Fibroblast of lung (primary cell): ENCODE measurements at regions not wholly inside any gene's neighbourhood (a gene's known extent, or its start where the extent isn't known, plus 50 kb on each side); places are given as distances from the start of the nearest gene placed in this dataset.

Experiments used
- DNase-seq, 2 donors: peaks; one replicate each; pipeline versions ENCODE4 v3.0.0 to v3.0.0-alpha.2; 2010; ENCODE audit warnings: low read depth in 2 of 2
- H2AFZ ChIP-seq: 2 replicates; pipeline ENCODE4 v1.5.1; 2012; ENCODE audit warnings: low read length, control low read depth, inconsistent platforms
- H3K27ac ChIP-seq: 2 replicates; pipeline ENCODE4 v1.5.1; 2011; ENCODE audit warnings: low read length, control low read depth; ENCODE audit not compliant: insufficient read depth
- H3K27me3 ChIP-seq: 2 replicates; pipeline ENCODE4 v1.5.1; 2011; ENCODE audit warnings: mild to moderate bottlenecking, low read length; ENCODE audit not compliant: control insufficient read depth, insufficient read depth
- H3K36me3 ChIP-seq: 2 replicates; pipeline ENCODE4 v1.5.1; 2011; ENCODE audit warnings: low read length; ENCODE audit not compliant: control insufficient read depth, insufficient read depth
- H3K4me1 ChIP-seq: 2 replicates; pipeline ENCODE4 v1.5.1; 2011; ENCODE audit warnings: low read length; ENCODE audit not compliant: control insufficient read depth, insufficient read depth; ENCODE audit errors: extremely low read depth
- H3K4me2 ChIP-seq: 2 replicates; pipeline ENCODE4 v1.5.1; 2011; ENCODE audit warnings: low read length, control low read depth; ENCODE audit not compliant: insufficient read depth; ENCODE audit errors: extremely low read depth
- H3K4me3 ChIP-seq, 4 experiments: fragments of 200-600 bp in 1 of 4; sonication (generic) in 1 of 4; replicated peaks in 1 of 4; 2 replicates each; pipeline ENCODE4 v1.5.1; 2011 to 2016; ENCODE audit warnings: low read length in 4 of 4, low read depth in 3 of 4, mild to moderate bottlenecking in 3 of 4, control low read depth in 2 of 4, inconsistent platforms in 1 of 4, mixed read lengths in 1 of 4; ENCODE audit not compliant: insufficient read depth in 1 of 4; ENCODE audit errors: control extremely low read depth in 1 of 4
- H3K79me2 ChIP-seq: 2 replicates; pipeline ENCODE4 v1.5.1; 2012; ENCODE audit warnings: mild to moderate bottlenecking, low read length, inconsistent platforms; ENCODE audit not compliant: control insufficient read depth, insufficient read depth
- H3K9ac ChIP-seq: 2 replicates; pipeline ENCODE4 v1.5.1; 2011; ENCODE audit warnings: mild to moderate bottlenecking, low read length, control low read depth; ENCODE audit not compliant: insufficient read depth
- H3K9me3 ChIP-seq: 2 replicates; pipeline ENCODE4 v1.5.1; 2012; ENCODE audit warnings: low read depth, low read length; ENCODE audit not compliant: control insufficient read depth, insufficient read depth
- H4K20me1 ChIP-seq: 2 replicates; pipeline ENCODE4 v1.5.1; 2011; ENCODE audit warnings: low read length; ENCODE audit not compliant: control insufficient read depth, insufficient read depth; ENCODE audit errors: extremely low read depth
- EZH2 ChIP-seq: IDR thresholded peaks from 2 replicates; pipeline ENCODE4 v1.5.1; 2012; ENCODE audit warnings: low read length, control low read depth, mild to moderate bottlenecking; ENCODE audit errors: missing control alignments
- TF ChIP-seq, protein P1 (sequence below), 2 donors: IDR thresholded peaks in 1 of 2; conservative IDR thresholded peaks in 1 of 2; 1 replicate in 1 of 2; 2 replicates in 1 of 2; pipeline ENCODE4 v1.5.1; 2011 to 2012; ENCODE audit warnings: low read length in 2 of 2, control low read depth in 1 of 2, inconsistent platforms in 1 of 2, low read depth in 1 of 2, mild to moderate bottlenecking in 1 of 2

DNA sequence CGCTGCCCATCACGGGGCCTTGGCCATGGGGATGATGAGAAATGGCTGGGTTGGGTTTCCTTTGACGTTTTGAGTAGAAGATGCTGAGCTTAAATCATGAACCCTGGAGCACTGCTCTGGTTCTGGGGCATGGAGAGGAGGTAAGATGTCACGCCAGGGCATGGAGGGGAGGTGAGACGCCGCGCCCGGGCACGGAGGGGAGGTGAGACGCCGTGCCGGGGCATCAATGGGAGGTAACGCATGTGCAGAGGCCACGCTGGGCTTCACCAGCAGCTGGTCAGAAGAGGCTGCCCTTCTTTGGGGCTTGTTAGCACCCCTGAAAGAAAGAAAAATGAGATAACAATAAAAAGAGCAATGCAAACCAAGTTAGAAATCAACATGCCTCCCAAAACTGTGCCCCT, 322.5 kb upstream of the IRX4 start:
- H3K4me3 ChIP-seq = no peak overlapping the region
- no peaks in the 10 kb centered on the region for H4K20me1 ChIP-seq
- H3K27me3 ChIP-seq = no peaks in the 10 kb centered on the region
- no peaks in the 10 kb centered on the region for H3K36me3 ChIP-seq
- no peaks in the 10 kb centered on the region for H3K79me2 ChIP-seq
- no peak overlapping the region for H3K27ac ChIP-seq
- no peak overlapping the region for H3K9ac ChIP-seq
- no peaks in the 10 kb centered on the region for H3K9me3 ChIP-seq
- H3K4me1 ChIP-seq = no peaks in the 10 kb centered on the region
- no peak for DNase-seq
- no peak overlapping the region for H2AFZ ChIP-seq
- H3K4me2 ChIP-seq = no peak overlapping the region
- TF ChIP-seq, protein P1, sequence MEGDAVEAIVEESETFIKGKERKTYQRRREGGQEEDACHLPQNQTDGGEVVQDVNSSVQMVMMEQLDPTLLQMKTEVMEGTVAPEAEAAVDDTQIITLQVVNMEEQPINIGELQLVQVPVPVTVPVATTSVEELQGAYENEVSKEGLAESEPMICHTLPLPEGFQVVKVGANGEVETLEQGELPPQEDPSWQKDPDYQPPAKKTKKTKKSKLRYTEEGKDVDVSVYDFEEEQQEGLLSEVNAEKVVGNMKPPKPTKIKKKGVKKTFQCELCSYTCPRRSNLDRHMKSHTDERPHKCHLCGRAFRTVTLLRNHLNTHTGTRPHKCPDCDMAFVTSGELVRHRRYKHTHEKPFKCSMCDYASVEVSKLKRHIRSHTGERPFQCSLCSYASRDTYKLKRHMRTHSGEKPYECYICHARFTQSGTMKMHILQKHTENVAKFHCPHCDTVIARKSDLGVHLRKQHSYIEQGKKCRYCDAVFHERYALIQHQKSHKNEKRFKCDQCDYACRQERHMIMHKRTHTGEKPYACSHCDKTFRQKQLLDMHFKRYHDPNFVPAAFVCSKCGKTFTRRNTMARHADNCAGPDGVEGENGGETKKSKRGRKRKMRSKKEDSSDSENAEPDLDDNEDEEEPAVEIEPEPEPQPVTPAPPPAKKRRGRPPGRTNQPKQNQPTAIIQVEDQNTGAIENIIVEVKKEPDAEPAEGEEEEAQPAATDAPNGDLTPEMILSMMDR (conservative IDR thresholded peaks at IDR 0.05 in 1 of 2, IDR thresholded peaks at IDR 0.05 in 1 of 2; ENCODE audit: low read depth in 1 of 2, low read length in 2 of 2) = no peak
- TF ChIP-seq EZH2 = no peak

DNA sequence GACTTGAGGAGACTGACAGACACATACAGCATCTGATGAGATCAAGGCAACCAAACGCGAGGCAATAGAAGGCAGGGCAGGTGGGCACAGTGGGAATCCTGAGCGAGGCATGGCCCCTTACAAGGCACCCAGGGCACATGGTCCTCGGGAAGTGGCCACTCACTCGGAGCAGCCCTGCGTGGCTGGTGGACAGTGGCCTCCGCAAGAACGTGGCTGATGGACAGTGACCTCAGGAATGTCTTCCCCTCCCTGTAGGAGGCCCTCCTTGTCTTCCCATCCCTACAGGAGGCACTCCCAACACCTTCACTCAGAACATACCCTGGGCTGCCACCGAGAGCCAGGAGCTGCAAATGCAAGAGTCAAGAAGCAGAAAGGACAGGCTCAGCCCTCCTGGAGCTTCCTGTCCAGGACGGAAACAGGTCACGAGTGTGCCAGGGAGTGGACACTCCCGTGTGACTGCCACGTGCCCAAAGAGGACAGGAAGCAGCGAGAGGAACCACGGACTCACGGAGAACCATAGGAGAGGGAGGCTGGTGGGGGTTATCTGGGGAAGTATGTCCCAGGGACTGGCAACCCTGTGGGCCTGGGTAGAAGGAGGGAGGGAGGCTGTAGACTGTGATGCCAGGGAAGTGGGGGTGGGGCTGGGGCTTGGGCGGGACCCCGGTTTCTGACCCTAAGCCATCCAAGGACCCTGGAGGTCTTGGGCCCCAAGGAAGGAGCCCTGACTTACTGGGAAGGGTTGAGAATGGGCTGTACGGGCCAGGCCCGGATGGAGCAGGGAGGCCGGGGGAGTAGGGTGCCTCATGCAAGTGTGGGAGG, 321.9 kb upstream of the IRX4 start:
- H3K9me3 ChIP-seq = no peaks in the 10 kb centered on the region
- H3K36me3 ChIP-seq = no peaks in the 10 kb centered on the region
- no peak overlapping the region for H2AFZ ChIP-seq
- no peak for TF ChIP-seq EZH2
- TF ChIP-seq, protein P1 (conservative IDR thresholded peaks at IDR 0.05 in 1 of 2, IDR thresholded peaks at IDR 0.05 in 1 of 2; ENCODE audit: low read depth in 1 of 2, low read length in 2 of 2) = no peak
- no peak overlapping the region for H3K4me3 ChIP-seq
- no peaks in the 10 kb centered on the region for H3K4me1 ChIP-seq
- no peaks in the 10 kb centered on the region for H4K20me1 ChIP-seq
- no peak overlapping the region for H3K9ac ChIP-seq
- no peak overlapping the region for H3K4me2 ChIP-seq
- no peaks in the 10 kb centered on the region for H3K27me3 ChIP-seq
- H3K27ac ChIP-seq = no peak overlapping the region
- no peak for DNase-seq
- no peaks in the 10 kb centered on the region for H3K79me2 ChIP-seq

DNA sequence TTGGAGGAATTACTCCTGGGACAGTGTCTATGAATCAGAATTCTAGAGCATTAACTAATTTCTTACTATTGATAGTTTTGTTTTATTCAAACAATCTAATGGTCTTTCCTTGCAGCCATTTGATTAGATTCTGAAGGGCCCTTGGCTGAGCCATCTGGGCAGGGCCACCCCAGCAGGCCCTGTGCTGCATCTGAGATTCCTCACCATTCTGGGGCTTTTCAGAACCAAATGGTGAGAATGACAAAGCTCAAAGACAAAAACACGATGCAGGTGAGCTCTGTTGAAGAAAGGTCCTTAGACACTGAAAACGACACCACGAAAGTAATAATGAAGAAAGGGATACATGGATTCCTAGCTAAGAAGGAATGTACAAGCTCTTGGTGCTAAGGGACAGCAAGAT, 321.0 kb upstream of the IRX4 start:
- Histone ChIP-seq H3K4me2 (no peak overlapping the region), H3K9ac (no peak overlapping the region), H3K36me3 (no peaks in the 10 kb centered on the region), H3K9me3 (no peaks in the 10 kb centered on the region), H3K4me3 (no peak overlapping the region), H3K27ac (no peak overlapping the region), H4K20me1 (no peaks in the 10 kb centered on the region), H3K4me1 (no peaks in the 10 kb centered on the region), H2AFZ (no peak overlapping the region), H3K79me2 (no peaks in the 10 kb centered on the region), H3K27me3 (no peaks in the 10 kb centered on the region)
- DNase-seq = no peak
- TF ChIP-seq EZH2 = no peak
- TF ChIP-seq, protein P1 (conservative IDR thresholded peaks at IDR 0.05 in 1 of 2, IDR thresholded peaks at IDR 0.05 in 1 of 2; ENCODE audit: low read depth in 1 of 2, low read length in 2 of 2) = no peak
